NCI-H146 treated with DMSO at 0.1 percent for 48 hours (cell line): ENCODE measurements at regions not wholly inside any gene's neighbourhood (a gene's known extent, or its start where the extent isn't known, plus 50 kb on each side); places are given as distances from the start of the nearest gene placed in this dataset.
"Not testable (repeated sequence)": the region's sequence is repeated elsewhere in the genome, so short reads cannot be mapped to it uniquely, and the experiment has no call there.

Source experiments
- DNase-seq: peaks from one replicate; lab custom pipeline; 2025; ENCODE audit not compliant: unreplicated experiment; lab: John Stamatoyannopoulos, UW

DNA sequence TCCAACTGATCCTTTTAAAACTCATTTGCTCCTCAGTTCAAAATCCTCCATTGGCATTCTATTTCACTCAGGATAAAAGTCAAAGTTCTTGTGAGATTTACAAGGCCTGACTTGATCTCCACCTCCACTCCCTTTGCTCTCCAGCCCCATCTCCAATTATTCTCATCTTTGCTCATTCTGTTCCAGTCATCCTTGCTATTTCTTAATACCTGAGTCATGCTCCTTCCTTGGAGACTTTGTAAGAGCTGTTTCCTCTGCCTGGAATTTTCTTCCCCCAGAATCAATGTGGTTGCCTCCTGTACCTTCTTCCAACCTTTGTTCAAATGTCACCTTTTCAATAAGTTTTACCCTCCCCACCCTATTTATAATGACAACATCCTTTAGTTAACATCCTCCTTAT is 373.5 kb downstream of the HTR1B start:
- DNase-seq, result no peak

DNA sequence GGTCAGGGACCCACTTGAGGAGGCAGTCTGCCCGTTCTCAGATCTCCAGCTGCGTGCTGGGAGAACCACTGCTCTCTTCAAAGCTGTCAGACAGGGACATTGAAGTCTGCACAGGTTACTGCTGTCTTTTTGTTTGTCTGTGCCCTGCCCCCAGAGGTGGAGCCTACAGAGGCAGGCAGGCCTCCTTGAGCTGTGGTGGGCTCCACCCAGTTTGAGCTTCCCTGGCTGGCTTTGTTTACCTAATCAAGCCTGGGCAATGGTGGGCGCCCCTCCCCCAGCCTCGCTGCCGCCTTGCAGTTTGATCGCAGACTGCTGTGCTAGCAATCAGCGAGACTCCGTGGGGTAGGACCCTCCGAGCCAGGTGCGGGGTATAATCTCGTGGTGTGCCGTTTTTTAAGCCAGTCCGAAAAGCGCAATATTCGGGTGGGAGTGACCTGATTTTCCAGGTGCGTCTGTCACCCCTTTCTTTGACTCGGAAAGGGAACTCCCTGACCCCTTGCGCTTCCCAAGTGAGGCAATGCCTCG is 375.4 kb downstream of the HTR1B start:
- DNase-seq, result not testable (repeated sequence)

- DNase-seq, result no peak
Measured at GRCh38 chr6:77074037-77074713, 389.1 kb downstream of the HTR1B start.

DNA sequence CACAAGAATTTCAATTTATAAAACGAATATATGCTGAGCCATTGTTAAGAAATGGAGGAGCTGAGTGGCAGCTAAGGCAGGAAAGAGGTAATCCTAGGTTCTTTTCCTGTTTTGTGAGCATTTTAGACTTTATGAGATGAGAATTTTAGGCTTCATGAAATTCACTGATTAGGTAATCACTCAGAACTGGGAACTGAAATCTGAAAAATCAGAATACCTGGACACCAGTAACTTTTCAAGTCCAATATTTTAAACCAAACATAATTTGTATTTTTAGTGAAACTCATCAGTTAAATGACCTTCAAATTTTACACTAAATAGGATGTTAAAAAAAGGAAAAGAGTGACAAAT is 389.9 kb downstream of the HTR1B start:
- no peak for DNase-seq

DNA sequence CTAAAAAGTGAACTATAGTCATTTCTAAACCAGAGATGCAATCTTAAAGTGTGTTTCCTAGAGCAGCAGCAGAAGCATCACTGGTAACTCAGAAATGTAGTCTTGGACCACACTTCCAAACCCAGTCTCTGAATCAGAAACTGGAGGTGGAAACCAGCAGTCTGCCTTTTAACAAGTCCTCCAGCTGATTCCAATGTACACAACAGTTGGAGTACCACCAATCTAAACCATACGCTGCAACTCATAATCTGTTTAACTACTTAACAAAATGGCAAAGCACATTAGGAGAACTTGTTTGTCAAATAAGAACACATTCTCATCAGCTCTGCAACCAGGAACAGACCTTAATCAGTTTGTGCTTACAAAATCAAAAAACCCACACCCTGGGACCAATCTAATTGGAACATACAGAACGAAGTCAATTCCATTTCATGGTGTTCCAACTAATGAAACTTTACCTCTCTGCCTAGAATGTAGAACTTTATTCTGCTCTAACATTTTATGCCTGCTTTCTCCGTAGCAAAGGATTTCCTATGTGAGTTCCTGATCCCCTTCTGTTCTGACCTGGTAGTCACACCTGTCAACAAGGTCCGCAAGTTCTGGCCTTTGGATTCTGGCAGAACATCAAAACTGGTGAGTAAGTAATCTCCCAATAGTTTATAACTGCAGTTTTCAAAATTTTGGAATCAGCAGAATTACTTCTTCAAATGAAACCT is 390.4 kb downstream of the HTR1B start:
- DNase-seq, result no peak

DNA sequence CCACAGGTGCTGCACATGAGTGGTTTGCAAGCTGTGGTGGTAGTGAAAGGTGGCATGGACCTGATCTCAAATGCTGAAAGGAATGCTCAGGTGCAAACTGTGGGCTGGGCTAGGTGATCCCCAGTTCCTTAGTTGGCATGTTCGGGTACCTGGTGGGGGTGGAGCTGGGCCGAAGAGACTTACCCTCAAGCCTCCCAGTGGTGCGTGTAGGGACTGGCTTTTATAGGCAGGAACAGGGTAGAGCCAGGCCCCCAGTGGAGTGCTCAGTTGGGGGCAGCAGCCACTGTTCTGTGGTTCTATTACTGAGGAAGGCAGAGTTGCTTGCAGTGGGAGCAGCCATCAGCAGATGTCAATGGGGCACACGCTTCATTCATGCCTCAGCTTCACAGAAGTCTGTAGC is 399.8 kb downstream of the HTR1B start:
- DNase-seq, result no peak

DNA sequence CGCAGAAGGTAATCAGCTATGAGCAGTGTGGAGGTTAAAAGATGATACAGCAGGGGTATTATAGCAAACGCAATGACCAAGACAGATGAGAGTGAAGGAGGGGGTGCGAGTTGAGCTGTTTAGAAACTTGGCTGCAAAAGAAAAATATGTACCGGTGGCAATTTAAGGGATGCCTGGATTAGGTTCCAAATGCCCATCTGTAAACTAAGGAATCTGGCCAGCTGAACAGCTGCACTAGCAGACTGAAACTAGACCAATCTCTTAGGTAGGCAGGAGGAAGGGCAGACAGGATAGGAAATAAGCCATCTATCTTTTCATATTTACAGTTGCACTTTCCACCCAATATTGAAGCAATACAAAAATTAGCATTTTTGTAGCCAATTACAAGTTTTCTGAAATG is 407.6 kb downstream of the HTR1B start:
- no peak for DNase-seq

DNA sequence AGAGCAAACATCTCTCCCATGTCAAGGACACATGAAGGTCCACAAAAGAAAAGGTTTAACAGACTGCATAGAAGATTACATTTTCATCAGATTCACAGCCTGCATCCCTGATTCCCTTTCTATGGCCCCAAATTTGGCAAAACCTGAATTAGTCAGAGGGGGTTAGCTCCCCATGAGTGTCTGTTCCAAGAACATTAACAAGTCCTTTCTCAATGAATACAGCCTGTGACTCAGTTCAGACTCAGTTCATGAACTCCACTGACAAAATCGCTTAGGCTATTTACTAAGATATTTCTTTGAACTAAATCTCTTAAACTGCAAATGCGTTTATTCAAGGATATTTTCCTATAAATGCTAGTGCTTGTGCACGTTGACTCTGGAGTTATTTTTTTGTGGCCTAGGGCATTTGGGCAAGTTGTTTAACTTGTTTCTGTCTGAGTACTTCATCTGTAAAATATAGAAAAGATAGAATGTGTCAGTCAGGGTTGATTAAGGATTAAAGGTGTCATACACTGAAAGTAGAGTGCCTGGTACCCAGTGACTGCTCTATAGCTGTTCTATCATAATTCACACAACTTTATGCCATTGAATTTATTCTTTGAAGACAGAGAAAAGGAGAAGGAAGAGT is 422.6 kb downstream of the HTR1B start:
- no peak for DNase-seq

DNA sequence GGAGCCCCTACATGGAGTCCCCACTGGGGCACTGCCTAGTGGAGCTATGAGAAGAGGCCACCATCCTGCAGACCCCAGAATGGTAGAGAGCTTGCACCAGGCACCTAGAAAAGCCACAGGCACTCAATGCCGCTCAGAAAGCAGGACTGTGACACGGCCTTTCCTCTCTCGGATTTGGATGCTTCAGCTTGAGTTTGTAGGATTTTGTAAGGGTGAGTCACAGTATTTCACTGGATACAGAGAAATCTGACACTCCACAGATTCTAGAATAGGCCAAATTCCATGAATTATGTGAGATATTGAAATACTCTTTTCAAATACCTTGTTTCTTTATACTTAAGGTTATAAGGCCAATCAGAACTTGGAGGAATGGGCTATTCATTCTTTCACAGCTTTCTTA is 424.5 kb downstream of the HTR1B start:
- DNase-seq, result no peak

GRCh38 chr6:77037439-77037838 is 425.9 kb downstream of the HTR1B start:
- no peak for DNase-seq

GRCh38 chr6:77036400-77036799 is 426.9 kb downstream of the HTR1B start:
- DNase-seq, result no peak

- DNase-seq, result no peak
Measured at GRCh38 chr6:77034161-77034560, 429.1 kb downstream of the HTR1B start.

- DNase-seq, result no peak
Measured at GRCh38 chr6:77030929-77031674, 432.2 kb downstream of the HTR1B start.

DNA sequence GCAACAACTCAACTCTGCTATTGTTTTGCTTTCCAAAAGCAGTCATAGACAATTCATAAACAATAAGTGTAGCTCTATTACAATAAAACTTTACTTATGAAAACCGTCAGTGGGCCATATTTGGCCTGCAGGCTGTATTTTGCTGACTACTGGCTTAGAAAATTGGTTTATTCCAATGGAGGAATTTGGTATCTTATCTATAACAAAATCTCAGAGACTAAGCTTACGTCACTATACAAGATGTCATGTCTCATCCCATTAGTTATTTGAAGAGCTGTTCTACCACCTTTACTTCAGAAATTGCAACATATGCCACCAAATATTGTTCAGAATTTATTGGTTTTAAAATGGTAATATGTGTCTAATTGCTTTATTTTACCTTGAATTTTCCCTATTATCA is 436.9 kb downstream of the HTR1B start:
- DNase-seq, result no peak

DNA sequence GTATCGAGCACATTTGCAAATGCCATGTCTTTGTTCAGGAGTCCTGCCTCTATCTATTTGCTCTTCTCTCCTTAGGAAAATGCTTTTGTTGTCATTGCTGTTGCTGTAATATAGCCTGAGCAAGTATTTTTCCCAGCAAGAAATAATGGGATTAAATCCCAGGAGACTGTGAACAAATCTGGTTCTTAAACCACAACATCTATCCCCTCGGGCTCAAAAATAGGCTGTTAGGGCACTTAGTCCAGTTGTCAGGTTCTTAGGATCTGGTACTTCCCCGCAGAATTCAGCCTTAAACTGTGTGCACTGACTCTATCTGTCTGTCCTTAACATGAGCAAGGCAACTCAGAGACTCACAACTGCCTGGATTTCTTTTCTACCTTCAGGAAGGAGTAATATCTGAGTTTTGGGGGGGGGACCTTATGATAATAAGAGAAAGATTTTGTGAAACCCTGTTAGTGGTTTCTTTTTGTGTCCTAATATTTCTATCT is 437.5 kb downstream of the HTR1B start:
- DNase-seq, result no peak

- no peak for DNase-seq
Measured at GRCh38 chr6:77021778-77022177, 441.5 kb downstream of the HTR1B start.

GRCh38 chr6:77021232-77021631 is 442.1 kb downstream of the HTR1B start:
- no peak for DNase-seq

- DNase-seq, result no peak
Measured at GRCh38 chr6:77019081-77019480, 444.2 kb downstream of the HTR1B start.

GRCh38 chr6:77017537-77017936 is 445.8 kb downstream of the HTR1B start:
- DNase-seq, result no peak

GRCh38 chr6:77015350-77015749 is 447.9 kb downstream of the HTR1B start:
- DNase-seq, result no peak

GRCh38 chr6:77011929-77012545 is 451.3 kb downstream of the HTR1B start:
- DNase-seq, result no peak
